GM21515 (cell line): ENCODE measurements at regions not wholly inside any gene's neighbourhood (a gene's known extent, or its start where the extent isn't known, plus 50 kb on each side); places are given as distances from the start of the nearest gene placed in this dataset.

Experiments used
- ATAC-seq: cut with Tn5 transposase; IDR thresholded peaks from one replicate; pipeline ENCODE4 v1.9.1; 2021; ENCODE audit not compliant: unreplicated experiment

DNA sequence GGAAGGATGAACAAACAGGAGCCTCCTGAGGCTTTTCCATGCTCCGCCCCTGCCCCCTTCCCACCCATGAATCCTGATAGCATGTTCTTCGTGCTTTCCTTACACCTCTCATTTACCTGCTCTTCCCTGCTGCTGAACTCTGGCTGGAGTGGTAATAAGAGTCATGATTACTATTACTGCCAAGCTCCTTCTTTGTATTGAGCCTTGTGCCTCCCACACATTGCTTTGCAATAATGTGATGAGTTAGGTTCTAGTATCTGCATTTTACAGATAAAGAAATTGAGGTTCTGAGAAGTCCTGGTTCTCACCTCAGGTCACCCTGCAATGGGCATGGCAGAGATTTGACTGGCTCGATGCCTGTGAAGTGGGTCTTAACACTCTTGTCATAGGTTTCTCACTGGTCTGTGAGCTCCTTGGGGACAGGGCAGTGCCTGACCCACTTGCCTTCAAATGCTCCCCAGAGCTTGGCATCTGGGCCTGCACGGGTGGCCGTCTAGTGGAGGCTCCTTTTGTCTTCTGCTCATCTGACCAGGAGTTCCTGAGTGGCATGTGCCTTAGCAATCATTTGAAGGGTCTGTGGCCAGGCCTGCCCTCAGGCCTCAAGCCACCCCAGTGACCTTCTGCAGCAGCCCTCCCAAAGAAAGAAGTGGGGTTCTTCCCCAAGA is 309.2 kb upstream of the ZMIZ1 start:
- no peak for ATAC-seq

DNA sequence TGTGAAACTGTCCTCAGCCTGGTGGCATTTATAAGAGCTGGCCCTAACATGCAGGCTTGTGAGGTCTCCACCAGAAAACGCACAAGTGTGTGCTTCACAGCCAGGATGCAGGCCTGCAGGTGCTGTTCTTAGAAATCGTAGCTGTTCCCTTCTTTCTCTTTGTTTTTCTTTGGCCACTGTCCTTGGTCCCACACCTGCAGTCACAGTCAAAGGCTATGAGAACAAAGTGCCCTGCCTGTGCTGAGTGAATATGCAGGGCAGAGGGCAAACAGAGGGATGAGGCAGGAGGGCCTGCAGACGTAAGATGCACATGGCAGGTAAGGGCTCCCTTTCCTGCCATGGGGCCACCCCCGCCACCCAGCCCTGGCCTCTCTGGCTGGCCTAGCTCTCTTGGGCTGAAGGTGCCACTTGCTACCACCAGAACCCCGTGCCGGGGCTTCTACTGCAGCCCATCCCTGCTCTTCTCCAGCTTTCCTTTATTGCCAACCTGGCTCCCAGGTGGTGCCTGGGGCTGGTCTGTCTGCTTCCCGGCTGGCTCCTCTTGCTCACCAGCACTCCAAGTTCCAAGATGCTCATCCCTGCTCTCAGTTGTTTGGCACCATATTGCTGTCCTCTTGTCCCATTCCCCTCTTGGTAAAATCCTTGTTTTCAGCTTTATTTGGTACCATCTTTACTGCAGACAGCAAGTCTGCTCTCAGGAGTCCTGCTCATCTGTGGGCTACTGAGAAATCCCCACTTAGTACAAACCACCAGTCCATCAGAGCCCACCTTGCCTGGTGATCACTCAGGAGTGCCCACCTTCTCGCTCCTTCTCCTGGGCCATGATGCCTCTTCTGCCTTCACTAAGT is 308.1 kb upstream of the ZMIZ1 start:
- ATAC-seq, result no peak

GRCh38 chr10:78761311-78761781 is 307.4 kb upstream of the ZMIZ1 start:
- no peak for ATAC-seq

DNA sequence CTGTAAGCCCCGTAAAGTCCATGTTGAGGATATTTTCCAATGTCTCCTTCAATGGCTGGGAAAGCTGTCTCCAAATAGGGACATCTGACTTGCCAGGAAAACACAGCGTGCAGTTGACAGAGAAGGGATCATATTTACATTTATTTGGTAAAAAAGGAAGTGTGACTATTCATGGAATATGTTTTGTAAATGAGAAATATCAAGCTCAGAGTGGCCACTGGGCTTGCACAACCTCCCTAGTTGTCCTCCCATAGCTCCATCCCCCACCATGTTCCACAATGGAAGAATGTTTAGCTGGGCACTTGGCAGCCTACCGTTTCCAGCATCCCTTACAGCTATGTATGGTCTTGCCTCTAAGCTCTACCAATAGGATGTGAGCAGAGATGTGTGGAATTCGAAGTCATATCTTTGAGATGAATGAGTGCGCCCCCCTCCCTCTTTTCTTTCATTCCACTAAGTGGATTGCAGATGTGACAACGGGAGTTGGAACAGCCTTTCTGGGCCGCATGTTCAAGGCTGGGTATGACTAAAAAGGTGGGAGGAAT is 306.6 kb upstream of the ZMIZ1 start:
- no peak for ATAC-seq

GRCh38 chr10:78763234-78763633 is 305.5 kb upstream of the ZMIZ1 start:
- no peak for ATAC-seq

- ATAC-seq, result no peak
Observed at GRCh38 chr10:78763651-78764395, 304.9 kb upstream of the ZMIZ1 start.

DNA sequence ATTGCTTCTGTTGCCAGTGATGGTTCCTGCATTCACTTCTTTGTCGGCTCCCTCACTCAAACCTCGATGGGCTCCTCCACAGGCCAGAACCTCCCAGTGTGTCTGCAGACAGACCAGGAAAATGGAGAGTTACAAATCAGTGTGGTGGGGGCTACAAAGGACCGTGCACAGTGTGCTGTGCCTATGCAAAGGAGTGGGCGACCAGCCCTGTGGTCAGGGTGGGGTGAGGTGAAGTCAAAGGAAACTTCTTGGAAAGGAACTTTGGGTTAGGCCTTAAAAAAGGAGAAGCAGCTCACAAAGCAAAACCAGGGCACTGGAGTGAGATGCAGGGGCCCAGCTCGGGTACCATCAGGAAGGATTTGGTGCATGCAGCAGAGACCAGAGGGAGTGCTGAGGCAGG is 304.3 kb upstream of the ZMIZ1 start:
- ATAC-seq, result no peak

DNA sequence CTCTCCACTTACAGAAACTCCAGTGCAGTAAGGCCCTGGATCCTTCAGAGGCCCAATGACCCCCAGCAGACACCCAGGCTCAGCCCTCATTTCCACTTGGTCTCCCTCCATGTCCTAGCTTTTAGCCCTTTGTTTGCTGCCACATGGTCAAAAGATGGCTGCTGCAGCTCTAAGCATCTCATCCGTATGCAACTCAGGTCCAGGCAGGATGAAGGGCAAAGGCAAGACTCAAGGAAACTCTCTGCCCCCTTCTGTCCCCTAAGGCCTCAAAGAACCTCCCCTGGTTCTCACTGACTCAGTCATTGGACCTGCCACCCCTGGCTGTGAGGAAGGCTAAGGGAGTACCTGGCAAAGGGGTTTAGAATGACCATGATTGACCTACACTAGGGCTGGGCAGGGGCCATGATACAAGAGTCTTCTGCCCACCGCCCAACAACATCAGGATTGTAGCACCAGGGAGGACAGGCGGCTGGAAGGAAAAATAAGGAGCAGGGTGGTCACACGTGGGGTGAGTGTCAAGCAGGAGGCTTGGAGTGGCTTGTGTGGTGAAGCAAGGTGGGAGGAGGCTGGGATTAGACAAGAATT is 303.8 kb upstream of the ZMIZ1 start:
- ATAC-seq, result no peak

- no peak for ATAC-seq
Observed at GRCh38 chr10:78765726-78766335, 302.9 kb upstream of the ZMIZ1 start.

- ATAC-seq, result no peak
Observed at GRCh38 chr10:78766603-78767002, 302.2 kb upstream of the ZMIZ1 start.

GRCh38 chr10:78768041-78768835 is 300.5 kb upstream of the ZMIZ1 start:
- ATAC-seq, result no peak

GRCh38 chr10:78768876-78769275 is 299.9 kb upstream of the ZMIZ1 start:
- no peak for ATAC-seq

- no peak for ATAC-seq
Observed at GRCh38 chr10:78769526-78769925, 299.2 kb upstream of the ZMIZ1 start.

DNA sequence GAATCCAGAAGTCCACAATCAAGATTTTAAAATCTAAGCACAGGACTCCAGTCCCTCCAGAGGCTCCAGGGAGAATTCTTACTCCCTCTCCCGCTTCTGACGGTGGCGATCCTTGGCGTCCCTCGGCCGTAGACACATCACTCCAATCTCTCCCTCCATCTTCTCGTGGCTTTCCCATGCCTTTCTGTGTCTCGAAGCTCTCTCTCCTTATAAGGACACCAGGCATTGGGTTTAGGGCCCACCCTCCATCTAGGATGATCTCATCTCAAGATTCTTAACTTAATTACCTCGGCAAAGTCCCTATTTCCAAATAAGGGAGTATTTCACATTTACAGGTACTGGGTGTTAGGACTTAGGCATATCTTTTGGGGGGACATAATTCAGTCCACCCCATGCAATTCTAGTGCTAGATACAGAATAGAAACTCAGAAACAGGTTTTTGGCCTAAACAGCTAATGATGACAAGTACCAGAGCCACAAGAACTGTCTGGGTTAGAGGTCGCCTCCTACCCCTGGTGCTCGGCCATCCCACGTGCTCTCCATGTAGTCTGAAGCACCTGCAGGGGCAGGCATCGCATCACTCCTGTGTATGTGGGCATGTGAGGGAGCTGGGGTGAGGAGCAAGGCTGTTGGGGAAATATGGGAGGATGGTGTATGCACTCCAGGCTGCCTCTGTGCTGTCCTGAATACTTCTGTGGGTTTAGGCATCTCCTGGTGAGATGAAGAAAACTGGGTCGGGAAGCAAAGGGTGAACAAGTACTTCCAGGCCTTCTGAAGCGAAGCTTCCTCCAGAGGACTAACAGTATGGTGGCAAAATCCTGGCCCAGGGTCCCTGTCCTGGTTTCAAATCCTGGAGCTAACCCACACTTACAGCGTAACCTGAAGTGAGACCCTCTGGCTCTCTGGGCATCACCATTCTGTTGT is 298.3 kb upstream of the ZMIZ1 start:
- ATAC-seq, result no peak

DNA sequence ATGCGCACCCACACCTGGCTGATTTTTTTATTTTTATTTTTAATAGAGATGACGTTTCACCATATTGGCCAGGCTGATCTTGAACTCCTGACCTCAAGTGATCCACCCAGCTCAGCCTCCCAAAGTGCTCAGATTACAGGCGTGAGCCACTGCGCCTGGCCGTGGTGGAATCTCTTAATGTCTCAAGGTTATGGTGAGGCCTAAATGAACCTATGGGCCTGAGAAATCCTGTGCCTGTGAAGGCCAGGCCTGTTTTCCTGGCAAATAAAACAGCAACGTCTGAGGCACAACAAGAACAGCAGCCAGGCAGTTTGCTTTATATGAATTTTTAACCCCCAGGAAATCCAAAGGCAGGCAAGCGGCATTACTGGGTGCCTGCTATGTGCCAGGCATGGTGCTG is 297.5 kb upstream of the ZMIZ1 start:
- no peak for ATAC-seq

- no peak for ATAC-seq
Observed at GRCh38 chr10:78771808-78772455, 296.8 kb upstream of the ZMIZ1 start.

GRCh38 chr10:78772486-78772885 is 296.3 kb upstream of the ZMIZ1 start:
- no peak for ATAC-seq

DNA sequence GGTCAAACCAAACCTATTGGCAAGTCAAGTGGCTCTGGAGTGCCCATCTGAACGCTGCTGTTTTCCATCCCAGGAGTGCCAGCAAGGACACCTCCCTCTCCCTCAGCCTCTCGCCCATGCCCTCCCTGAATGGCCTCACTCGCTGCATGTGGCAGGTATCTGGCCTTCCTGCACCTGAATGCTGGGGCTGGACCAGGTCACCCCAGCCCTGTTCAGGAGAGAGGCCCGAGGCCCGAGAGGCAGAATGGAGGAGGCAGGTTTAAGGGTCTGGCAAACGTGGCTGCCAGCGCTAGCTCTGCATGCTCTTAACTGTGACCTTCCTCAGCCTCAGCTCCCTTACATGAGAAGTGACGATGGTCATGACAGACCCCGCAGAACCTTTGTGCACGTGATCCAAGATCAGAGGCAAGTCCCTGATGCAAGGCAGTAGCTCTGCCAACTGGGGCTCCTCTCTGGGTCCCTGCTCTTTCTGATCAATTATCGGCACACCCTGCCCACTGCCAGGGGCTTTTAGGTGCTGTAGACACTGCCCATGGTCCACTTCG is 295.7 kb upstream of the ZMIZ1 start:
- ATAC-seq, result no peak
